Gastrocnemius medialis (tissue), 4 donors: ENCODE measurements at regions not wholly inside any gene's neighbourhood (a gene's known extent, or its start where the extent isn't known, plus 50 kb on each side); places are given as distances from the start of the nearest gene placed in this dataset.

Experiments
- ATAC-seq, 2 donors: fragments of 150-250 bp; one replicate each; pipeline ENCODE4 v1.9.1; 2016
- DNase-seq, 2 donors: peaks; one replicate each; pipeline ENCODE4 v3.0.0-alpha.2; 2019
- H3K27ac ChIP-seq, 4 donors: fragments of 200-600 bp; sonication (generic); 1 replicate in 1 of 4; 2 replicates in 3 of 4; pipeline ENCODE4 v1.5.1; 2016 to 2018; ENCODE audit warnings: mild to moderate bottlenecking in 2 of 4, moderate library complexity in 1 of 4
- H3K27me3 ChIP-seq, 3 donors: fragments of 200-600 bp; sonication (generic) in 2 of 3; 1 replicate in 1 of 3; 2 replicates in 2 of 3; pipeline versions ENCODE4 v1.5.1 to v1.6.0; 2016 to 2019; ENCODE audit warnings: mild to moderate bottlenecking in 1 of 3, moderate library complexity in 1 of 3
- H3K36me3 ChIP-seq, 2 donors: fragments of 200-600 bp; sonication (generic) in 1 of 2; one replicate each; pipeline ENCODE4 v1.5.1; 2017 to 2018
- H3K4me1 ChIP-seq, 2 donors: fragments of 200-600 bp; sonication (generic) in 1 of 2; one replicate each; pipeline ENCODE4 v1.5.1; 2016 to 2017; ENCODE audit warnings: mild to moderate bottlenecking in 2 of 2
- H3K4me3 ChIP-seq, 4 donors: fragments of 200-600 bp; sonication (generic) in 3 of 4; 1 replicate in 1 of 4; 2 replicates in 3 of 4; pipeline ENCODE4 v1.5.1; 2016 to 2019; ENCODE audit warnings: mild to moderate bottlenecking in 2 of 4
- H3K9me3 ChIP-seq, 3 donors: fragments of 200-600 bp; sonication (generic) in 2 of 3; 1 replicate in 1 of 3; 2 replicates in 2 of 3; pipeline ENCODE4 v1.5.1; 2016 to 2019
- POLR2A ChIP-seq, 2 donors: fragments of 450-650 bp; IDR thresholded peaks; one replicate each; pipeline ENCODE4 v1.6.1; 2017; ENCODE audit warnings: antibody characterized with exemption in 2 of 2, mild to moderate bottlenecking in 2 of 2, moderate library complexity in 2 of 2
- in situ Hi-C, 4 donors: fragments of 200-750 bp; cut with MboI; loops; one replicate each; pipeline versions ENCODE4 v1.15.0 to v1.8.0; 2017; ENCODE audit warnings: low sequenced_read_pairs in 4 of 4
- intact Hi-C: fragments of 100-400 bp; cut with DNase I; formaldehyde crosslinking; loops from one replicate; pipeline ENCODE4 v1.15.1; 2023; ENCODE audit warnings: low total_unique reads
- TF ChIP-seq, protein P1 (sequence below), 5 experiments: fragments of 450-650 bp in 3 of 5; fragments of 200-600 bp in 2 of 5; sonication (generic) in 2 of 5; IDR thresholded peaks in 4 of 5; conservative IDR thresholded peaks in 1 of 5; 1 replicate in 4 of 5; 2 replicates in 1 of 5; pipeline ENCODE4 v1.5.1; 2016 to 2019; ENCODE audit warnings: antibody characterized with exemption in 5 of 5, mild to moderate bottlenecking in 3 of 5, moderate library complexity in 3 of 5

DNA sequence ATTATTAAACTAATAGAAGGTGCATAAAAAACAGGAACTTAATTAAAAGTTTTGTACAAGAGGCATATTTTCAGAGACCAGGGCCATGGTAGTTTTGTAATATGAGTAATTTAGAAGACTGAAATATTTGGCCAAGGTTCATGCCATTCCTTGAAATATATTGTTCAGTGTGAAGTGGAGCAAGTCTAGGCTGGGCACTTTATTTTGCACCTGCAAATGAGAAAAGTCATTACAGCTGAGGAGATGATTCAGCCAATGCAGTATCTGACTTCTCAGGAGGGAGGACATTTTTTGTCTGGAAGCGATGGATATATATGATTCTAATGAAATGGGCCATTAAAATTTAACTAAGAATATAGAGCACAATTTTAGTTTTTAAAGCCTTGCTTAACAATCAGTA is 754.0 kb upstream of the ADAMTS16 start:
- Histone ChIP-seq H3K4me3 (no peak overlapping the region), H3K9me3 (no peaks in the 10 kb centered on the region), H3K36me3 (no peaks in the 10 kb centered on the region), H3K27me3 (no peaks in the 10 kb centered on the region), H3K27ac (no peak overlapping the region), H3K4me1 (no peaks in the 10 kb centered on the region)
- in situ Hi-C loops (no loop called here), intact Hi-C loops (no loop called here)
- DNase-seq (no peak), ATAC-seq (no peak)
- no peak for TF ChIP-seq POLR2A (IDR thresholded peaks at IDR 0.05)
- TF ChIP-seq, protein P1, sequence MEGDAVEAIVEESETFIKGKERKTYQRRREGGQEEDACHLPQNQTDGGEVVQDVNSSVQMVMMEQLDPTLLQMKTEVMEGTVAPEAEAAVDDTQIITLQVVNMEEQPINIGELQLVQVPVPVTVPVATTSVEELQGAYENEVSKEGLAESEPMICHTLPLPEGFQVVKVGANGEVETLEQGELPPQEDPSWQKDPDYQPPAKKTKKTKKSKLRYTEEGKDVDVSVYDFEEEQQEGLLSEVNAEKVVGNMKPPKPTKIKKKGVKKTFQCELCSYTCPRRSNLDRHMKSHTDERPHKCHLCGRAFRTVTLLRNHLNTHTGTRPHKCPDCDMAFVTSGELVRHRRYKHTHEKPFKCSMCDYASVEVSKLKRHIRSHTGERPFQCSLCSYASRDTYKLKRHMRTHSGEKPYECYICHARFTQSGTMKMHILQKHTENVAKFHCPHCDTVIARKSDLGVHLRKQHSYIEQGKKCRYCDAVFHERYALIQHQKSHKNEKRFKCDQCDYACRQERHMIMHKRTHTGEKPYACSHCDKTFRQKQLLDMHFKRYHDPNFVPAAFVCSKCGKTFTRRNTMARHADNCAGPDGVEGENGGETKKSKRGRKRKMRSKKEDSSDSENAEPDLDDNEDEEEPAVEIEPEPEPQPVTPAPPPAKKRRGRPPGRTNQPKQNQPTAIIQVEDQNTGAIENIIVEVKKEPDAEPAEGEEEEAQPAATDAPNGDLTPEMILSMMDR (IDR thresholded peaks at IDR 0.05 in 4 of 5, conservative IDR thresholded peaks at IDR 0.05 in 1 of 5), result no peak

DNA sequence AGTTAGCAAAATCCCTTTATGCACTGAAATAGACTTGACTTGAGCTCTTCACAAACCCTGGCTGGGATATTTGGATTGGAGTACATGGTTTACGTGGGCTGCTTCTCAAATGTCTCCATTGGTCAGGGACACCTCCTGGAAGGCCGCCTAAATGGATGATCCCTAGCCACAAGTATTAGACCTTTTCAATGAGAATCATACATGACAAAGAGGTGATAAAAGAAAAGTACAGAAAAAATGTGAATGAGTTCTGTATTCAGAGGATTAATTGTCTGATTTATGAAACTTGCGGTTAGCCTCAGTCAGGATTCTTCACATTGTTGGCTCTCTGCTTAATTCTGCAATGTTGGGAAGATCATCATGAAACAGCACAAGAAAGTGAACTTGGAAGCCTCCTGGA is 752.8 kb upstream of the ADAMTS16 start:
- H3K4me1 ChIP-seq, result no peaks in the 10 kb centered on the region
- no peaks in the 10 kb centered on the region for H3K36me3 ChIP-seq
- DNase-seq (no peak), ATAC-seq (no peak)
- in situ Hi-C loops, result no loop called here
- no peaks in the 10 kb centered on the region for H3K27me3 ChIP-seq
- H3K27ac ChIP-seq, result no peak overlapping the region
- no peak for TF ChIP-seq POLR2A (IDR thresholded peaks at IDR 0.05)
- TF ChIP-seq, protein P1 (IDR thresholded peaks at IDR 0.05 in 4 of 5, conservative IDR thresholded peaks at IDR 0.05 in 1 of 5), result no peak
- no peak overlapping the region for H3K4me3 ChIP-seq
- no peaks in the 10 kb centered on the region for H3K9me3 ChIP-seq
- intact Hi-C loops, result no loop called here

DNA sequence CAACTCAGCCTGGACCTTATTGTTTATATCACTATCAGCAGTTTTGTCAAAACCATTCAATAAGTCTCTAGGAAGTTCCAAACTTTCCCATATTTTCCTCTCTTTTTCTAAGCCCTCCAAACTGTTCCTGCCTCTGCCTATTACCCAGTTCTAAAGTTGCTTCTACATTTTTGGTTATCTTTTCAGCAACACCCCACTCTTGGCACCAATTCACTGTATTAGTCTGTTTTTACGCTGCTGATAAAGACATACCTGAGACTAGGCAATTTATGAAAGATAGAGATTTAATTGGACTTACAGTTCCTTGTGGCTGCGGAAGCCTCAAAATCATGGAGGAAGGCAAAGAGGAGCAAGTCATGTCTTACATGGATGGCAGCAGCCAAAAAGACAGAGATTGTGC is 744.4 kb upstream of the ADAMTS16 start:
- DNase-seq (no peak), ATAC-seq (no peak)
- no peaks in the 10 kb centered on the region for H3K4me1 ChIP-seq
- no peaks in the 10 kb centered on the region for H3K36me3 ChIP-seq
- in situ Hi-C loops, result no loop called here
- H3K27me3 ChIP-seq, result no peaks in the 10 kb centered on the region
- intact Hi-C loops, result no loop called here
- H3K9me3 ChIP-seq, result no peaks in the 10 kb centered on the region
- H3K4me3 ChIP-seq, result no peak overlapping the region
- H3K27ac ChIP-seq, result no peak overlapping the region
- TF ChIP-seq, protein P1 (IDR thresholded peaks at IDR 0.05 in 4 of 5, conservative IDR thresholded peaks at IDR 0.05 in 1 of 5), result no peak
- TF ChIP-seq POLR2A (IDR thresholded peaks at IDR 0.05), result no peak

DNA sequence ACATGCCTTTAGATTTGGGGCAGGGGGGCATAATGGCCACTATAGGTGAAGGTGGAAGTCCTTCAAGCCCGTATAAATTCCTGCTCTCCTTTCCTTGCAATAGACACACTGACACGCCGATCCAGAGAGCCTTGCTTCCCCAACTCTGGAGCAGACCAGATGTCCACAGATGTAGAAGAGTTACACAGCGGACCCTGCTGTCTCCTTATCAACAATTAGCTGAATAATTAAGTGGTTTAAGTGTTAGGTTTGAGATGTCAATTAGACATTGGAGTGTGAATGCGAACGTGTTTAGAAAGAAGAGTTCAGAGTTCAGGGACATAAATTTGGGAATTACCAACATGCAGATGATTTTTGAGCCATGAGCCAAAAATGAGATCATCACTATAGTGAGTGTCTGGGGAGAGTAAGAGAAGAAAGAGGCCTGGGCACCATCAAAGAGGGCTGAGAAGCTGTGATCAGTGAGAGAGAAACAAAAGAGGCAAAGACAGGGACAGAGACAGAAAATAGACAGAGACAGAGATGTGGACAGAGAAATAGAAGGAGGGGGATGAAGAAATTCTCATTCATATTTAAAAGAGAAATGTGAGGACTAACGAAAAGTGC is 734.4 kb upstream of the ADAMTS16 start:
- no peak for ATAC-seq
- no peak overlapping the region for H3K4me3 ChIP-seq
- no peak overlapping the region for H3K27ac ChIP-seq
- TF ChIP-seq, protein P1 (IDR thresholded peaks at IDR 0.05 in 4 of 5, conservative IDR thresholded peaks at IDR 0.05 in 1 of 5), result no peak
- TF ChIP-seq POLR2A (IDR thresholded peaks at IDR 0.05), result no peak
- no peaks in the 10 kb centered on the region for H3K27me3 ChIP-seq
- no peaks in the 10 kb centered on the region for H3K36me3 ChIP-seq
- no peak for DNase-seq
- H3K9me3 ChIP-seq, result no peaks in the 10 kb centered on the region
- intact Hi-C loops, result no loop called here
- no peaks in the 10 kb centered on the region for H3K4me1 ChIP-seq
- in situ Hi-C loops, result no loop called here

DNA sequence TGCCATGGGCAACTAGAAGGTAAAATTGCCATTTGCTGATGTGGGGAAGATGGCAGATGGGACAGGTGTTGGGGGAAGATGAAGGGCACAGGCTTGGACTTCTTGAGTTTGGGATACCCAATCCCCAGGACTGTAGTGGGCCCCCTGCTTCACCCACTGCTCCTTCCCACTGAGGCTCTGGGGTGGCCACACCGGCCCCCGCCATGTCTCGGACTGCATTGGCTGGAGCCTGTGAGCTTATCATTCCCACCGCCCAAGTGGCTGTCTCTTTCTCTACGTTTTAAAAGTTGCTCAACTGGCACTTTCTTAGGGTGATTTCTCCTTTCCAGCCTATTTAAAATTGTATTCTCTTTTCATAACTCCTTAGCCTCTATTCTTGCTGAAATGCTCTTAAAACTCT is 730.0 kb upstream of the ADAMTS16 start:
- no peak overlapping the region for H3K4me3 ChIP-seq
- H3K36me3 ChIP-seq, result no peaks in the 10 kb centered on the region
- DNase-seq, result no peak
- in situ Hi-C loops, result no loop called here
- ATAC-seq, result no peak
- no peaks in the 10 kb centered on the region for H3K9me3 ChIP-seq
- no peaks in the 10 kb centered on the region for H3K27me3 ChIP-seq
- H3K27ac ChIP-seq, result no peak overlapping the region
- intact Hi-C loops, result no loop called here
- no peak for TF ChIP-seq POLR2A (IDR thresholded peaks at IDR 0.05)
- TF ChIP-seq, protein P1 (IDR thresholded peaks at IDR 0.05 in 4 of 5, conservative IDR thresholded peaks at IDR 0.05 in 1 of 5), result no peak
- no peaks in the 10 kb centered on the region for H3K4me1 ChIP-seq
